PC-3 (cell line): ENCODE measurements at regions not wholly inside any gene's neighbourhood (a gene's known extent, or its start where the extent isn't known, plus 50 kb on each side); places are given as distances from the start of the nearest gene placed in this dataset.

ENCODE experiments used
- EZH2 ChIP-seq: fragments of 300-600 bp; sonication (generic); IDR thresholded peaks from one replicate; pipeline ENCODE4 v1.6.1; 2017; ENCODE audit warnings: antibody characterized with exemption, mild to moderate bottlenecking, low read length; ENCODE audit not compliant: unreplicated experiment
- EZH2phosphoT487 ChIP-seq: fragments of 300-600 bp; sonication (generic); IDR thresholded peaks from 2 replicates; pipeline ENCODE4 v1.6.1; 2018; ENCODE audit warnings: mild to moderate bottlenecking, antibody characterized with exemption, low read length, borderline replicate concordance
- TF ChIP-seq, protein P1 (sequence below): fragments of 300-600 bp; sonication (generic); conservative IDR thresholded peaks from 2 replicates; pipeline ENCODE4 v1.5.1; 2017; ENCODE audit warnings: antibody characterized with exemption, low read depth, mild to moderate bottlenecking, low read length

DNA sequence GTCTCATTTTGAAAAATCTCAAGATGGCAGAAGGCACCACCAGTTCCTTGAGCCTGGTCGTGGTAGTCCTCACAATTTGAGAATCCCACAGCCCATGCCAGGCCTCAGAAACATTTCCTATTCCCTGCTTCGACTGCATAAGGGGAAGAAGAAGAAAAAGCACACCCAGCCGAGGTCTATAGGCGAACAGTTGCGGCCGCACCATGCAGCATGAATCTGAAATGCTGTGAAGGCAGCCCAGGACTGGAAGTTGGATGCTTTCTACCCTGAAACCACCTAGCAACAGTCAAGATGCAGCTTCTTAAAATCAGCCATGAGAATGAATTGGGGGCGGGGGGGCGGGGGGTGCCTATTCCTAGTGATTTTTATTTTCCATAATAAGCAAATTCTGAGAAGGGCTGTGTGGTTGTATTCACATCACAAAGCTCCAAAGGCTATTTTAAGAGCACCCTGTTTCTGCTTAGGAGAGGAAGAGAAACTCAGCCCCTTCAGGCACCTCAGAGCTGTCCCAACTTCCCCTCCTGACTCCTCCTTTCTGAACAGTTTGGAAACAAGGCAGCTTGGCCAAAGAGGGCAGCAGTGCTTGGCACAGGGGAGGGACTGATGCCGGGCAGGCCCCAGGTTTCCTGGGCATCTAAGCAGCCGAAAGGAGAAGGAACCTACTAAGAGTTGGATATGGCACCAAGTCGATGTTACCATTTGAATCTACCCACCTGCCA lies 172.5 kb upstream of the FOXN3 start:
- TF ChIP-seq, protein P1, sequence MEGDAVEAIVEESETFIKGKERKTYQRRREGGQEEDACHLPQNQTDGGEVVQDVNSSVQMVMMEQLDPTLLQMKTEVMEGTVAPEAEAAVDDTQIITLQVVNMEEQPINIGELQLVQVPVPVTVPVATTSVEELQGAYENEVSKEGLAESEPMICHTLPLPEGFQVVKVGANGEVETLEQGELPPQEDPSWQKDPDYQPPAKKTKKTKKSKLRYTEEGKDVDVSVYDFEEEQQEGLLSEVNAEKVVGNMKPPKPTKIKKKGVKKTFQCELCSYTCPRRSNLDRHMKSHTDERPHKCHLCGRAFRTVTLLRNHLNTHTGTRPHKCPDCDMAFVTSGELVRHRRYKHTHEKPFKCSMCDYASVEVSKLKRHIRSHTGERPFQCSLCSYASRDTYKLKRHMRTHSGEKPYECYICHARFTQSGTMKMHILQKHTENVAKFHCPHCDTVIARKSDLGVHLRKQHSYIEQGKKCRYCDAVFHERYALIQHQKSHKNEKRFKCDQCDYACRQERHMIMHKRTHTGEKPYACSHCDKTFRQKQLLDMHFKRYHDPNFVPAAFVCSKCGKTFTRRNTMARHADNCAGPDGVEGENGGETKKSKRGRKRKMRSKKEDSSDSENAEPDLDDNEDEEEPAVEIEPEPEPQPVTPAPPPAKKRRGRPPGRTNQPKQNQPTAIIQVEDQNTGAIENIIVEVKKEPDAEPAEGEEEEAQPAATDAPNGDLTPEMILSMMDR = no peak
- TF ChIP-seq EZH2 = no peak
- no peak for TF ChIP-seq EZH2phosphoT487
